ENCODE measurements at regions not wholly inside any gene's neighbourhood (a gene's known extent, or its start where the extent isn't known, plus 50 kb on each side); places are given as distances from the start of the nearest gene placed in this dataset.
"Not testable (repeated sequence)": the region's sequence is repeated elsewhere in the genome, so short reads cannot be mapped to it uniquely, and the experiment has no call there.

- no peak for DNase-seq (ENCODE audit: low read depth)
Observed at GRCh38 chr10:100664316-100665149, 80.8 kb upstream of the PAX2 start.

GRCh38 chr10:100666634-100667033 is 78.7 kb upstream of the PAX2 start:
- not testable (repeated sequence) for DNase-seq (ENCODE audit: low read depth)

GRCh38 chr10:100669616-100670015 is 75.8 kb upstream of the PAX2 start:
- DNase-seq (ENCODE audit: low read depth): no peak

- no peak for DNase-seq (ENCODE audit: low read depth)
Observed at GRCh38 chr10:100670368-100670767, 75.0 kb upstream of the PAX2 start.

DNA sequence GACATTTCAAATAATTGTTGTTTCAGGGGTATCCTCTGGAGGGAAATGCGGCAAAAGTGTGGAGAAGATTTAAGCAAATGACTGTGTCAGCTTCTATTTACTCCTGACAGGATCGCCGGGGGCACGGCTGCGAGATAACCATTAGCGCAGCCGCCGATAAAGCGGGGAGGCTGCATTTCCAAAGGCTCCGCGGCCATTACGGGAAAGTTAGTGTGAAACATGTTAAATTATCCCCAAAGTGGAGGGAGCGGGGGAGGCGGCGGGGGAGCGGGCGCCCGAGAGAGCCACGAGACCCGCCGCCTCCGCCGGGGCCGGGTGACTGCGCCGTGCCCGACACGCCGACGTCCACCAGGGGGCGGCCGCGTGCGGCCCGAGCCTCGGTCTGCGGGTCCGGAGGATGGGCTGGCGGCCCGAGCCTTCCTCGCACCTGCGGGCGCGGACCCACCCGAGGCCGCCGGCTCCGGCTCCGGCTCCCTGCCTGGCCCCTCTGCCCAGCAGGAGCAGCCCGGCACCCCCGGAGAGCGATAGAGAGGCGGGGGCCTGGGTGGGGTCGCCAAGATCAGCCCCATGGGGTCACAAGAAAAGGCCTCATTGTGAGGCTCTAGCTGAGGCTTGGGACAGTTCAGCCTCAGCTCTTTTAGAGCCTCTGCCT is 74.4 kb upstream of the PAX2 start:
- DNase-seq (ENCODE audit: low read depth): peak; percentile 48

DNA sequence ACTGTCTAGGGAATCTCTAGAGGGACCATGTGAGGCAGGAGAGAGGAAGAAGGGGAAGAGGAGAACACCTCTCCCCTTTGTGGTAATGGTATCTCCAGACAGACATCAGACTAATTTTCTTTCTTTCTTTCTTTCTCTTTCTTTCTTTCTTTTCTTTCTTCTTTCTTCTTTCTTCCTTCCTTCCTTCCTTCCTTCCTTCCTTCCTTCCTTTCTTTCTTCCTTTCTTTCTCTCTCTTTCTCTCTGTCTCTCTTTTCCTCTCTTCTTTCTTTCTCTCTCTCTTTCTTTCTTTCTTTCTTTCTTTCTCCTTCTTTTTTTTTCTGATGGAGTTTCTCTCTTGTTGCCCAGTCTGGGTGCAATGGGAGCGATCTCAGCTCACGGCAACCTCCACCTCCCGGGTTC is 73.2 kb upstream of the PAX2 start:
- no peak for DNase-seq (ENCODE audit: low read depth)

DNA sequence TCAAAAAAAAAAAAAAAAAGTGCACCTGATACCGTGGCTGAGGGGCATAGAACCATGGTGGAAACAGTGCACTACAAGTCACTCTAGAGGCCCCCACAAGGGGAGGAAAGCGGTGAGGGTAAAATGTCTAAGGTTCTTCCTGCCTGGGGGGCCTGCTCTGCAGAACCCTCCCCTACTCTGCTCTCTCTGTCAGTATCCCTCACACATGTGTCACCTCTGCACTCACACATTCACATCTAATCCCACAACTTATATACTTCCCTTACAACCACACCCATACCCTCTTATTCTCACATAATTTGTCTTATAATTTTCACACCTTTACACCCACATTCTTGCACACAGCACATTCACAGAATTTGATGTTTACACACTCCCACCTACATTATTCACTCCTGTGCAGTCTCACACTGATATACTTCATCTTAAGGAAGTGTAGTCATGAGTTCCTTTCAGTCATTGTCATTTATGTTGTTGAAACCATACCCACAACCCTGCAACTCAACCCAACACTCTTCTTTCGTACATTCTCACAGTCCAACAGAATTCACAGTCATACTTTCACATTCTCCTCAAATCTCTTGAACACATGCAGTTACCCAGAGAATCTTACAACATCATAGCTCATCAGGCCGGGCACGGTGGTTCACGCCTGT is 68.0 kb upstream of the PAX2 start:
- DNase-seq (ENCODE audit: low read depth): no peak

DNA sequence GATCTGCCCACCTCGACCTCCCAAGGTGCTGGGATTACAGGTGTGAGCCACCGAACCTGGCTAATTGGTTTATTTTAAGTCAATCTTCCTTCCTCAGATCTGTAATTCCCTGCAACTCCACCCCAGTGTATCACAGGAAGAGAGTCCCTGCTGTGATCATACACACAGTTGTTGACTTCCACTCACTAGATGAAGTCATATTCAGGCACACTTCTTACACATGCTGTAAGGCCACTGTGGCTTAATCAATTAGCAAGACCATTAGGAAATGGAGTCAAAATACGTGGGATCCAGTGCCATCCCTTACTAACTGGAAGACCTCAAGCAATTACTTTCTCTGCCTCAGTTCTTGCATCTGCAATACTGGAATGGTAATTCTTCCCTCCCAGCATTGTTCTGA is 66.1 kb upstream of the PAX2 start:
- no peak for DNase-seq (ENCODE audit: low read depth)

DNA sequence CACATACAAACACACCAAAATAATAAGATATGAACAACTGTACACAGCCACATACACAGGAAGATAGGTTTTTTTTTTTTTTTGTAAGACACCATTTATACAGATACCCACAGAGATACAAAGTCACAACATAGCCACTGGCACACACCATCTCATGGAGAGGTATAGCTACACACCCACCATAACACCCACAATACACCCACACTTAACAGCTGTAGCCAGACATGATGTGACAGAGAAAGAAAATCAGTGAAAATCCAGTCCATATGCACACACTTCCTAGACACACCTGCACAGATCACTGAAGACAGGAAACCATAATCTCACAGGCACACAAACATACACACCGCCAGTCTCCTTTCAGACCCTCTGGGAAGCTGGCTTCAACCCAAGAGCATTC is 62.4 kb upstream of the PAX2 start:
- no peak for DNase-seq (ENCODE audit: low read depth)

DNA sequence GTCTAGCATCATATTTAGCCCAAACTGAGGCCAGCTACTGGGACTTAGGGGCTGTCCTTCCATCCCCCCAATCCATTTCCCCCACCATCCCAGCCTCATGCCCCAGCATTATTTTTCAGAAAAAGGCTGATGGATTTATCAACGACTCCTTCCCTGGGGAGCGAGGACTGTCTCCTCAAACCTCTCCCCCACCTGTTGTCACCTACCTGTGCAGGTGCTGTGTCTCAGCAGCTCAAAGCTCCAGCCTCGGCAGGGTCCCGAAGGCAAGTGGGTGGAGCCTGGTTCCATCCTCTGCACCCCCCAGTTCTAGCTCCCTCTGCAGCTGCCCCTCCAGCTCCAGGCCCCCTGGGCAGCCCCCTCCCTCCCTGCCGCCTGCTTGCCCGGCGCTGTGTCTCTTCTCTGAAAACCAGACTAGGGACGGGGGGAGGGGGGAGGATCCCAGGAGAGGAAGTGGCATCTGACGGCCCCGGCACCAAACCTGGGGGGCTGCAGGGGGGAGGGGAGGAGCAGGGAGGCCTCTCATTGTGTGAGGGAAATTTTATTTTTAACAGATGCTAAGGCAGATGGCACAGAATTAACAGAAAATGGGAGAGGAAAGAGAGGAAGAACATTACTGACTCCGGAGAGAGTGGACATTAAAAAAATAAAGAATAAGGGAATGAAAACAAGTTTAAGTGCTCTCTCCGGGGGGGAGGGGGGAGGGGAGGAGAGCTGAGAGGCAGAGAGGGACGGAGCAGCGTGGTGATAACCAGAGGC is 61.7 kb upstream of the PAX2 start:
- DNase-seq (ENCODE audit: low read depth): no peak

DNA sequence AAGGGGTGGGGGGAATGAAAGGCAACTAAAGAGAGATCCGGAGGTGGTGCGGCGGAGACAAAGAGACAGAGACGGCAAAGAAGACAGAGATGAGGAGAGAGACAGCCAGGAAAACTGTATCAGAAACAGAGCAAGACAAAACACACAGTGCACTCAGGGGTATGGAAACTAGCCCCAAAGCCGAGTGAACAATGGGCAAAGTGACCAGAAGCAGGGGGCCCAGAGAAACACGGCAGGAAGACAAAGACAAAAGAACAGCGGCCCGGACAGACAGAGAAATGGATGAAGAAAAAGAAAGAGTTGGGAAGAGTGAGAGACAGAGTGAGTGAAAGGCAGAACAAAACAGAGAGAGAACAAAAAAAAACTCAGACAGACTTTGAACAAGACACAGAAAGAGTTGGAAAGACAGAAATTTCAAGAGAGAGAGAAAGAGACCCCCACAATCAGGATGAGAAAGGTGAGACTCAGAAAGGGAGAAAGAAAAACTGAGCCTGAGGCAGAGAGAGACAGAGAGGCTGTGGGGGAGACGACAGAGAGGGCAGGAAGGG is 60.6 kb upstream of the PAX2 start:
- DNase-seq (ENCODE audit: low read depth): no peak

GRCh38 chr10:100685331-100685730 is 60.1 kb upstream of the PAX2 start:
- DNase-seq (ENCODE audit: low read depth): no peak

- no peak for DNase-seq (ENCODE audit: low read depth)
Observed at GRCh38 chr10:100687143-100688003, 58.0 kb upstream of the PAX2 start.

DNA sequence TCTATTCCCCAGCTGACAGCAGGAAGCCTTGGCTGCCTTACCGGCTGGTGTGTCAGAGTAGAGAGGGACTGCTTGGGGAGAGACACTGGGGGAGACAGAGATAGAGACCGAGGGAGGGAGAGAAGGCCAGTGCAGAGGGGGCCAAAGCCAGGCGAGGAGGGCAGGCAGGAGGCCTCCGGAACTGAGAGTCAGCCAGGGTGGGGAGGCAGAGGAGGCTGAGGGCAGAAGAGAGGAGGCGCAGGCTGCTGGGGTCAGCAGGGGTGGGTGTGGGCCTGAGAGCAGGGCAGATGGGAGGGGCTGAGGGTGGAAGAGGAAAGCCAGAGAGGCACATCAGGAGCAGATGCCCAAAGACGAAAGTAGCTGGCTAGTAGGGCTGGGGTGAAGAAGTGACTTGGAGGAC is 57.2 kb upstream of the PAX2 start:
- no peak for DNase-seq (ENCODE audit: low read depth)

DNA sequence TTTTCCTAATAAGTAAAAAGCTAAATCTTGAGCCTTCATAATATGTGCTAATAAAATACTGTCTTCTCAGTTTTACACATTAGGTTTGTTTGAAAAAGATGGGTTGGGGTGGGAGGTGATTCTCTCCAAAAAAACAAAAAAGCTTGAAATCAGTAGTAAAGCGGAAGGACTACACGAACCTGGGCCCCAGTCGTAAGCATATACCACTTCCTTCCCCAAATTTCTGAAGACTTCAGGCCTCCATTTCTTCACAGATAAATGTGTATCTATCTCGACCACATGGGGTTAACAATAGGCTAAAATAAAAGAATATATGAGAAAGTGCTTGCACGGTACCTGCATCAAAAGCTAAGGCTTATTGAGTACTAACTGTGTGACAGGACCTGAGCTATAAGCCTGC is 51.6 kb upstream of the PAX2 start:
- no peak for DNase-seq (ENCODE audit: low read depth)
